CD4-positive, alpha-beta T cell treated with Interleukin-2 at 100 ng/mL for 4 hours (primary cell): ENCODE measurements at regions not wholly inside any gene's neighbourhood (a gene's known extent, or its start where the extent isn't known, plus 50 kb on each side); places are given as distances from the start of the nearest gene placed in this dataset.

ENCODE experiments used
- DNase-seq: peaks from one replicate; pipeline ENCODE4 v3.0.0-alpha.2; 2020; ENCODE audit warnings: low spot score

- DNase-seq = no peak
Observed at GRCh38 chr5:159536646-159537045, 206.4 kb upstream of the IL12B start.

GRCh38 chr5:159539678-159540077 lies 209.4 kb upstream of the IL12B start:
- DNase-seq = no peak

GRCh38 chr5:159543326-159543725 lies 213.0 kb upstream of the IL12B start:
- no peak for DNase-seq

- DNase-seq = no peak
Observed at GRCh38 chr5:159545156-159545555, 214.9 kb upstream of the IL12B start.

GRCh38 chr5:159547466-159548195 lies 217.3 kb upstream of the IL12B start:
- DNase-seq = no peak

GRCh38 chr5:159548517-159548916 lies 218.2 kb upstream of the IL12B start:
- DNase-seq = no peak

GRCh38 chr5:159549046-159549445 lies 218.8 kb upstream of the IL12B start:
- DNase-seq = no peak

- DNase-seq = no peak
Observed at GRCh38 chr5:159550951-159551350, 220.7 kb upstream of the IL12B start.

GRCh38 chr5:159552751-159553150 lies 222.5 kb upstream of the IL12B start:
- DNase-seq = no peak

- DNase-seq = no peak
Observed at GRCh38 chr5:159553792-159554191, 223.5 kb upstream of the IL12B start.

GRCh38 chr5:159555084-159555483 lies 224.8 kb upstream of the IL12B start:
- DNase-seq = no peak

- DNase-seq = no peak
Observed at GRCh38 chr5:159559337-159559736, 229.1 kb upstream of the IL12B start.

GRCh38 chr5:159560088-159560487 lies 229.8 kb upstream of the IL12B start:
- no peak for DNase-seq

GRCh38 chr5:159564031-159564430 lies 233.7 kb upstream of the IL12B start:
- no peak for DNase-seq

GRCh38 chr5:159566832-159567231 lies 236.5 kb upstream of the IL12B start:
- no peak for DNase-seq

GRCh38 chr5:159567461-159567860 lies 237.2 kb upstream of the IL12B start:
- no peak for DNase-seq

GRCh38 chr5:159571501-159572244 lies 241.4 kb upstream of the IL12B start:
- no peak for DNase-seq

- no peak for DNase-seq
Observed at GRCh38 chr5:159576902-159577301, 246.6 kb upstream of the IL12B start.

GRCh38 chr5:159581502-159582249 lies 251.4 kb upstream of the IL12B start:
- DNase-seq = no peak

- no peak for DNase-seq
Observed at GRCh38 chr5:159582756-159583541, 252.7 kb upstream of the IL12B start.

GRCh38 chr5:159586921-159587320 lies 256.6 kb upstream of the IL12B start:
- no peak for DNase-seq

- no peak for DNase-seq
Observed at GRCh38 chr5:159588941-159589340, 258.7 kb upstream of the IL12B start.
